HG03025 (cell line): ENCODE measurements at regions not wholly inside any gene's neighbourhood (a gene's known extent, or its start where the extent isn't known, plus 50 kb on each side); places are given as distances from the start of the nearest gene placed in this dataset.

Source experiments
- ATAC-seq: cut with Tn5 transposase; IDR thresholded peaks from one replicate; pipeline ENCODE4 v1.9.1; 2021; ENCODE audit warnings: mild to moderate bottlenecking, moderate library complexity; ENCODE audit not compliant: unreplicated experiment, low FRiP score

GRCh38 chr4:130233377-130234047, 1137.6 kb downstream of the C4orf33 start:
- peak; percentile 100 for ATAC-seq

- no peak for ATAC-seq
These were observed 1142.2 kb downstream of the C4orf33 start for GRCh38 chr4:130238121-130238520.

GRCh38 chr4:130249002-130249401, 1153.0 kb downstream of the C4orf33 start:
- no peak for ATAC-seq

- no peak for ATAC-seq
These were observed 1161.3 kb downstream of the C4orf33 start for GRCh38 chr4:130257271-130257670.

- ATAC-seq, result no peak
These were observed 1170.9 kb downstream of the C4orf33 start for GRCh38 chr4:130266814-130267213.

GRCh38 chr4:130288576-130288975, 1192.6 kb downstream of the C4orf33 start:
- ATAC-seq, result no peak

- no peak for ATAC-seq
These were observed 1197.7 kb downstream of the C4orf33 start for GRCh38 chr4:130293692-130294091.

- no peak for ATAC-seq
These were observed 1200.5 kb downstream of the C4orf33 start for GRCh38 chr4:130296448-130296847.

- no peak for ATAC-seq
These were observed 1210.6 kb downstream of the C4orf33 start for GRCh38 chr4:130306566-130306965.

GRCh38 chr4:130309221-130309620, 1213.3 kb downstream of the C4orf33 start:
- ATAC-seq, result no peak

GRCh38 chr4:130322439-130322838, 1226.5 kb downstream of the C4orf33 start:
- no peak for ATAC-seq

- no peak for ATAC-seq
These were observed 1233.1 kb downstream of the C4orf33 start for GRCh38 chr4:130329036-130329435.

GRCh38 chr4:130333241-130333759, 1237.3 kb downstream of the C4orf33 start:
- no peak for ATAC-seq

GRCh38 chr4:130335417-130336194, 1239.7 kb downstream of the C4orf33 start:
- ATAC-seq, result no peak

GRCh38 chr4:130336585-130337217, 1240.7 kb downstream of the C4orf33 start:
- ATAC-seq, result peak; percentile 80

- ATAC-seq, result no peak
These were observed 1242.9 kb downstream of the C4orf33 start for GRCh38 chr4:130338851-130339250.

- no peak for ATAC-seq
These were observed 1253.8 kb downstream of the C4orf33 start for GRCh38 chr4:130349745-130350144.

GRCh38 chr4:130356873-130357272, 1260.9 kb downstream of the C4orf33 start:
- no peak for ATAC-seq

GRCh38 chr4:130359542-130359941, 1263.6 kb downstream of the C4orf33 start:
- no peak for ATAC-seq

- no peak for ATAC-seq
These were observed 1265.7 kb downstream of the C4orf33 start for GRCh38 chr4:130361616-130362015.

GRCh38 chr4:130368668-130369067, 1272.7 kb downstream of the C4orf33 start:
- ATAC-seq, result no peak
